GM19455 (cell line): ENCODE measurements at regions not wholly inside any gene's neighbourhood (a gene's known extent, or its start where the extent isn't known, plus 50 kb on each side); places are given as distances from the start of the nearest gene placed in this dataset.

ENCODE experiments used
- ATAC-seq: cut with Tn5 transposase; IDR thresholded peaks from one replicate; pipeline ENCODE4 v1.9.1; 2021; ENCODE audit not compliant: unreplicated experiment

GRCh38 chr10:3723766-3724165 is 61.2 kb downstream of the KLF6 start:
- ATAC-seq, result no peak

GRCh38 chr10:3720228-3721019 is 64.6 kb downstream of the KLF6 start:
- ATAC-seq, result no peak

DNA sequence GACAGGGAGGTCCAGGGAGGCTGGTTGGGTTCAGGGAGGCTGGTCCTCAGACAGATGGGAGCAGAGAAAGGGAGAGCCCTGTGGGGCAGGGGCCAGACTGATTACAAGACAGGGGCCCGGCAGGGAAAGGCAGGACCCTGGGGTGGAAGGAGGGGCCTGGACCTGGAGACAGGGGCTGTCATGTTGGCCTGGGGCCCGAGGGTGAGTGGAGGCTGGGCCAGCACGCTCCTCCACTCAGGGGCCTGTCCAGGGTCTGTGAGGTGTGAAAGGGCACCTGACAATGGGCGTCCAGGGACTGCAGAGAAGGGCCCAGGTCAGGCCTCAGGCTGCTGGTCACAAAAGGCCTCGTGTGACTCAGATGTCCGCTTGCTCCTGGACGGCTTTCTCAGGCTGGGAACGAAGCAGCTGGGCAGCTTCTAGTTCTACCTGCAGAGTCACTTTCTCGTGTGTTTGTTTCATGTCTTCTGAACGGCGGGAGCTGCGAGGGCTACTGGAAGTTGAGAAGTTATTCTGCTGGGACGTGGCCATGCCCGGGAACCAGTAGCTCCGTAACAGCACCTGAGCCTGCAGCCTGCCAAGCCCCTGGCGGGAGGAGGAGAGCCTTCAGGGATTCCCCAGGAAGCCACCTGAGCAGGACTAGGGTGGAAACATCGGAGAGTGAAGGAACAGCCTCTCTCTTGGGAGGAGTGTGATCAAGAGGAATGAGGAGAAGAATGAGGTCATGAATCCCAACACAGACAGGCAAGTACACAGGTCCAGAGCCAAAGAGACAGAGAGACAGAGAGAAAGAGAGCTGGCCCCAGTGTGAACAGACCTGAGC is 65.8 kb downstream of the KLF6 start:
- no peak for ATAC-seq

- no peak for ATAC-seq
Measured at GRCh38 chr10:3716093-3716492, 68.9 kb downstream of the KLF6 start.

DNA sequence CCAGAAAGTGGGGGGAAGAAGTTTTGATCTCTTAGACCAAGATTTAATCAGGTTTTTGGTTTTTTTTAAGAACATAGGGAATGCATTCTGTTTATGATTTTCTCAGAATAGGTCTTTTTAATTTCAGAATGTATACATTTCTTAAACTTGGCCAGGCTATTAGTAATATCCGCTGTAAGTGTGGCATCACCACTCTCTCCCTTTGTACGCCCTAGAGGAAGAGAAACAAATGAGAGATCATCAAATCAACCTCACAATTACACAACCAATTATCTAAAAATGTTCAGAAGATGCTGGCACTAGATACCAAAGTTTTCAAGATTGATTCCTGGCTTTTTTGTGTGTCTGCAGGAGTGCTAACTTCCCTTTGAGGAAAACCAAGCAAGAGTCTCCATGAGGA is 70.0 kb downstream of the KLF6 start:
- no peak for ATAC-seq

- ATAC-seq, result no peak
Measured at GRCh38 chr10:3714531-3714930, 70.5 kb downstream of the KLF6 start.

- no peak for ATAC-seq
Measured at GRCh38 chr10:3712707-3713106, 72.3 kb downstream of the KLF6 start.

- no peak for ATAC-seq
Measured at GRCh38 chr10:3711918-3712317, 73.1 kb downstream of the KLF6 start.

- ATAC-seq, result no peak
Measured at GRCh38 chr10:3710764-3711163, 74.2 kb downstream of the KLF6 start.

DNA sequence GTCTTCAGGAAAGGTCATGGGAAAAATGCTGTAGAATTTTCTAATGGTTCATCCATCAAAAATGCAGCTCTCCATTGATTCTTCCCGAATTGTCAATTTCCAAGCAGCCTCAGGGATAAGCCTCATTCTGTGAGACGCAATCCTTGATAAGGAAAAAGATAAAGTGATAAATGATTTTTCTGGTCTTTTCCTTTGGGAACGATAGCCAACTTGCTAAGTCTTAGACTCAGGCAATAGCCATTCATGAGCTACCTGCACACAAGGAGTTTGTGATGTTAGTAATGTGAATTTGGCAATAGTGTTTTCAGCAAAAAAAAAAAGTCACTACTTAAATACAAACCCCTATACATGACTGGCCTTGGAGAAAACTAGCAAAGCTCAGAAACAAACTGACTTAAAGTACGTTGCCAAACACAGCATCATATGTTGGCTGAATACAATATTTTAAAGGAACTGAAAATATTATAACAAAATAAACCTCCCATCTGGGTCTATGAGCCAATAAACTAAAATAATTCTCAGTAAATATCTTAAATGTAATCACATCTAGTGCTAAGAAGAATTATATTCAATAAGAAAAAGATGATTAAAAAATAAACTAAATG is 75.5 kb downstream of the KLF6 start:
- ATAC-seq, result no peak

DNA sequence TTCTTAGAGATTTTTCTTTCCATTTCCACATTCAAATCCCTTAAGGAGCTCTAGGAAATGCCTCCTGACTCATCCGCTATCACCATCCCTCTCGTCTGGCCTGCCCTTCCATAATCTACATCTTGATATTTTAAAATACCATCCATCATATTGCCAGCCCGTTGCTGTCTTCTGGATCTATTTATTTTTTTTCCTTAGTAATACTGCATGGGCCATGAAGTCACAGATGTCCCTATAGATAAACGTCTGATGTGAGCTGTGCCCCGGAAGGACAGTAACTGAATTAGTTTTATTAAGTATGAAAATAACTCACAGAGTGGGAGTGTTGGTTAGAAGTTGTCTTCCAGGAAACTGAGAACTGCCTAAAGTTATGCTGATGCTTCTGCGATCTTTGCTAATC is 76.2 kb downstream of the KLF6 start:
- no peak for ATAC-seq

DNA sequence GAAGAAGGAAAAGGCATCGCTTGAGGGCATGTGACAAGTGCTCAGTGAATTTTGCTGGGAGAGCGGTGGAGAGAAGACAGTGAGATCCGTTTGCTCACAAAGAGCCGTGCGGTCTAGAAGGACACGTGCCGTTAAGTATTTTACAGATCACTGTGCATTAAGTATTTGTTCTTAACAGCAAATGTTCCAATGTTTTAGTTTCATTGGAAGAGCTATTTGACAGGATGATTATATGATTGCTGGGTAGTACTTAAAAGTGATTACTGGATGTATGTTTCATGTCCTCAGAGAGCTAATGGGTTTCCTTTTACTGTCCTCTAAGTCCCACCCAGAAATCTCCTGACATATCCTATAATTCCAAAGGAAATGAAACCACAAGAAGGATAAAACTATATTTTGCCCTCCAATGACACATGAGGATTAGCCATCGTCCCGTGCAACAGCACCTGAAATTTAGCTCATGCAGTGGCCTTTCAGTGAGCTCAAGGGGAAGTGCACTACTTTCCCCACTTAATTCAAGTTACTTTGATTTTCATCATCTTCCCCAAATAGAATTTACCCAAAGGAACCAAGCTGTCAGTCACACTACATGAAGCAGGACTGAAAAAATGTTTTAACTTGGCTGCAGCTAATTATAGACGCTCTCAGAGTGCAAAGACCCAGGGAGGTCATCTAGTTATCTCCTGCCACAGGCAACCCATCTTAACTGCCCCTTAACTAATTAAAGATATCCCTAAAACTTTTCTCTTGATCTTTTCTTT is 80.3 kb downstream of the KLF6 start:
- no peak for ATAC-seq

DNA sequence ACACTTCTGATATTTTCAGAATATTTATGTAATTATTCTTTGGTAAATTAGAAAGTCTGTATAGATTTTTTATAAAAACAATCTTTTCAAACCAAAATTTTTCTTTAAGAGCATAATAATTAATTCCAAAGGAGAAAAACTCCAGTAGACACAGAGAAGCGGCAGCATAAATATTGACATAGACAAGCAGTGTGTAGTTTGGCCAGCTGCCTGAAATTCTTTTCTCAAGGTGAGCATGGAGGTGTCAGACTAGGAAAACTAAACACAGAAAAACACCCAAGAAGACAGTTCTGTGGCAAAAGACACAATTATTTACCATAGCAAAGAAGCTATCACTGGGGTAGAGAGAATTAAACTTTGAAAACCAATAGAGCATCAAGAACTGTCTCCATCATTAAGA is 82.4 kb downstream of the KLF6 start:
- no peak for ATAC-seq

GRCh38 chr10:3702056-3702546 is 82.9 kb downstream of the KLF6 start:
- no peak for ATAC-seq

- no peak for ATAC-seq
Measured at GRCh38 chr10:3701491-3701890, 83.5 kb downstream of the KLF6 start.

GRCh38 chr10:3700531-3701076 is 84.4 kb downstream of the KLF6 start:
- ATAC-seq, result no peak

DNA sequence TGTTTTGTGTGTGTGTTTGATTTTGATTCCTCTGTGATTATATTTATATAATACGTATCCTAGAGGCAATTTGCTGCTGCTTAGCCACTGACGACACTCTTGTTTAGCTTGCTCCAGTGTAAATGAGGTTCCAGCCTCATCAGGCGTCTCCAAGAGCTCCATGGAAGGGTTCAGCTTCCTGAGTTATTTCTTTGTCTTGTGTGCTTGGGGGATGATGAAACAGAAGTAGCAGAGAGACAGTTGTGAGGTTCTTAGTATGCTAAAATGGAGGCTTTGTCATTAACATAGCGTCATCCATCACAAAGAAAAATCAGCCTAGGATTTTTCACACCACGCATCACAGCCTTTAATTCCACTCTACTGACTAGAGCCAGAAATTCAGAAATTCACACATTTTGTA is 85.1 kb downstream of the KLF6 start:
- ATAC-seq, result no peak

- ATAC-seq, result no peak
Measured at GRCh38 chr10:3698312-3698711, 86.7 kb downstream of the KLF6 start.

GRCh38 chr10:3693698-3694080 is 91.3 kb downstream of the KLF6 start:
- no peak for ATAC-seq

GRCh38 chr10:3693022-3693697 is 91.8 kb downstream of the KLF6 start:
- no peak for ATAC-seq
